GM18867 (cell line): ENCODE measurements at regions not wholly inside any gene's neighbourhood (a gene's known extent, or its start where the extent isn't known, plus 50 kb on each side); places are given as distances from the start of the nearest gene placed in this dataset.

ENCODE experiments used
- ATAC-seq: cut with Tn5 transposase; IDR thresholded peaks from one replicate; pipeline ENCODE4 v1.9.1; 2021; ENCODE audit warnings: mild to moderate bottlenecking, moderate library complexity; ENCODE audit not compliant: unreplicated experiment

DNA sequence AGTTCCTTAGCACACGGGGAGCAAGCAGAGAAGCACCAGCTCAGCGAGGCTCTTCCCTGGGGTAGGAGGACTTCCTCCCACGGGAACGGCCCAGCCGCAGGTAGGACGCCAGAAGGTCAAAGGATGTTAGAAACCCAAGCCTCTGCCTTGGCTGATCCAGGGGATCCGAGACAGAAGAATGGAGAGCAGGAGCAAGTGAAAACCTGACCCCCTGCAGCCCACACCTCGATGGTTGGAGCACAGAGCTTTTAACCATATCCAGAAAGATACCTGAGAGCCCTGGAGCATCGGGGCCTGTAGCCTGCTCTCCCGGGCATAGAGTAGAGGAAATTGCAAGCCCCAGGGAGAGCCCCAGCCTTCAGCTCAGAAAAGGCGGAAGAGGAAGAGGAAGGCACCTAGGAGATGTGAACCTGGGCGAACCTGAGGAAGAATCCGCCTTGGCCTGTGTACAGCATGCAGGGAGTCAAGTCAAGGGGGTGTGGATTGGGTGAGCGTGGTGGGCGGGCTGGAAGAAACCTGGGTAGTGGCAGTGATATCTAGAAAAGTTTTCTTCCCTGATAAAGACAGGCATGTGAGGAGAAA, 76.3 kb downstream of the PSMG1 start:
- ATAC-seq: no peak

GRCh38 chr21:39105836-39106235, 77.4 kb downstream of the PSMG1 start:
- ATAC-seq: no peak

DNA sequence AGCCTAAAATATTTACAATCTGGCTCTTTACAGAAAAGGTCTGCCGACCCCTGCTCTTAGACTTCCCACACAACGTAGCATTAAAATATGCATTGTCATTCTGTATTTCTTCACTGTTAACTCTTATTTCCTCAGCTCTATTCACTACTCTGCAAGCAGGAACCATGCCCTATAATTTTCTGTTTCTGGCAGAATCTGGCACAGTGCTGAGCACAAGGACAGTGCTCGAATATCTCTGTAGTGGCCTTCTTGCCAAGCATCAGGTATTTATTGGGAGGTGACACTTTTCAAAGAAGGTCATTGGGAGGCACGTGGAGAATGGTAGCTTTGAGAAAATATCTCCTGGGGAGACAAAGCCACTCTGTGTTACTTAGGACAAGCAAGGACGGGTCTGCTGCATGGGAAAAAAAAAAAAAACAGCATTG, 77.9 kb downstream of the PSMG1 start:
- ATAC-seq: no peak

GRCh38 chr21:39104911-39105310, 78.3 kb downstream of the PSMG1 start:
- ATAC-seq: no peak

DNA sequence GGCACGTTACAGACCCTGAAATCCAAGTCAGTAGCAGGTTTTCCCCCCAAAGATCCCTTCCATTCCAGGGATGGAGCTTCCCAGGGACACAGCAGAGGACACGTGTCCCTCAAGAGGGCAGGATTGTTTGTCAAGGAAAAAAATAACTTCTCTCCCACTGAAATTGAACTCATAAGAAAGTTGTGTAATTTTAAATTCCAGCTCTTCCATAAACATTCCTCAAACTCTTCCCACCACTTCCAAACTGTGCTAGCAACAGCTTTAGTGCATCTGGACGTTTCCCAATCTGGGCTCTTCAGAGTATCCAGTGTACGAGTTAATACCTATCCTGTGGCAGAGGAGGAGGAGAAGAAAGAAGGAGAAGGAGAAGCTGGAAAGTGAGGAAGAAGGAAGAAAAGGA, 79.6 kb downstream of the PSMG1 start:
- no peak for ATAC-seq

GRCh38 chr21:39099859-39100258, 83.4 kb downstream of the PSMG1 start:
- no peak for ATAC-seq

GRCh38 chr21:39098696-39099200, 84.5 kb downstream of the PSMG1 start:
- no peak for ATAC-seq

DNA sequence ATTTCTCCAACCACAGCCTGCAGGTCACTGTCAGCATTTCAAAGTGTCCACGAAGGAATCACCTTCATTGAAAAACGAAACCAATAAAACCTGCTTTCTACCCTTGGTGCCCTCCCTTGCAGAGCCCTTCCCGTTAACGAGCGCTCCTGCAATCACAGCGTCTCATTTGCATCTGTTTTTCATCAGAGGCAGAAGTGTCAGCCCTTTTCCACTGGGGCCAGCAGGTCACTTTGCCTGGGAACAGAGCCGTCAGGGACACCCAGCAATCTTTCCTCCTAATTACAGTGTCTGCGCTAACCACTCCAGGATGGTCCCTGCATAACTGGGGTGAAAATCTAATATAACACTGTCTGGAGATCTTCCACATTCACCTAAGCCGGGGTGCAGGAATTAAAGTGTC, 85.3 kb downstream of the PSMG1 start:
- ATAC-seq: no peak

DNA sequence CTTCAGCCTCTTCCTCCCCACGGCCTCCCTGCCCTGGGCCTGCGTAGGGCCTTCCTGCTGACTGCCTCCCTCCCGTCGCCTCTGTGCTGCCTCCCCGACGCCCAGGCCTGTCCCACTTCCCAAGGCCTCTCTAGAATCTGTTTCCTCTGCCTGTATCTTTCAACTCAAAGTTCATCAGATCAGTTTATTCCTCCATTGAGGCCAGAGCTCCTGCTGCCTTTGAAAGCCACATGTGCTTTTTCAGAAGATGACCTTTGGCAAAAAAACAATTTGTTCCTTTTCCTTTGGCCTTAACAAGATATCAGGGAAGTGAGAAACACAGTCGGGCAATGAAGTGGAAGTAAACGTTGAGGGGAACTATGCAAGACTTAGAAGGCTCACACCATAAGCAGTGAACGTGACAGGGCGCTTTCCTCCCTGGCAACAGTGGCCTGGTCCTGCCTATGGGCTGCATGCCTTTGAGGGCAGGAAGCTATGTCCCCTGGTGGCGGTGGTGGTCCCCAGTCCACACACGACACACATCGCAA, 85.9 kb downstream of the PSMG1 start:
- no peak for ATAC-seq

DNA sequence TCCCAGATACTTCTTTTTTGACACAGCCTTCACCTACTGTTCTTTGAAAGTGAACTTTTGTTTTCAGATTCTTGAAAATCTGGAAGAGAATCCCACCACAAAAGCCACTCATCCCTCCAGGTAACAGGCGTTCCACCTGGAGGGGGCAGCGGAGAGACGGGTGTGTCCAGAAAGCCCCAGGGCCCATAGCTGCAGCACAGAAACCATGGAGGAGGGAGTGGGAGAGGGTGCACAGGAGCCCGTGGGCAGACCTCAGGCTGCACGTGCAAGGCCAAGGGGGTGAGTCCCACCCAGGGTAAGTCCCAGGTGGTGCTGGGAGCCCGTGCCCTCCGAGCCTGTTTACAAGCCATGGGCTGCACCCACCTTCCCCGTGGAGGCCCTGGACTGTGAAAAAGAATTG, 86.5 kb downstream of the PSMG1 start:
- no peak for ATAC-seq

DNA sequence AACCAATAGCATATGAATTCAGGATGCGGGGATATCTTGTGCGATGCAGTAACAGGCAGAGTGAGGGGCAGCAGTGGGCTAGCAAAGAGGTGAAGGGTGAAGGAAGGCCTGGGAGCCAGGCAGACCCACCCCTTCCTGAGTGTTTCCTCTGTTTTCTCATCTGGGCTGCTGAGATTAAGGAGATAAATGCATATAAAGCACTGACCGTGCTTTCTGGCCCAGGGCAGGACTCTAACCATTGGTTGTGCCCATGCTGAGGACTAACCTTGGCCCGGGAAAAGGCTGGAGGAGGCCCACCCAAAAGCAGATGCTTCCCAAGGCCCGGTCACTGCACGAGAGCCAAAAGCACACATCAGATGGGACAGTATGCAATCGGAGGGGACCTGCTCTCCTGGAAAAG, 87.6 kb downstream of the PSMG1 start:
- ATAC-seq: no peak

GRCh38 chr21:39094847-39095579, 88.2 kb downstream of the PSMG1 start:
- ATAC-seq: no peak

DNA sequence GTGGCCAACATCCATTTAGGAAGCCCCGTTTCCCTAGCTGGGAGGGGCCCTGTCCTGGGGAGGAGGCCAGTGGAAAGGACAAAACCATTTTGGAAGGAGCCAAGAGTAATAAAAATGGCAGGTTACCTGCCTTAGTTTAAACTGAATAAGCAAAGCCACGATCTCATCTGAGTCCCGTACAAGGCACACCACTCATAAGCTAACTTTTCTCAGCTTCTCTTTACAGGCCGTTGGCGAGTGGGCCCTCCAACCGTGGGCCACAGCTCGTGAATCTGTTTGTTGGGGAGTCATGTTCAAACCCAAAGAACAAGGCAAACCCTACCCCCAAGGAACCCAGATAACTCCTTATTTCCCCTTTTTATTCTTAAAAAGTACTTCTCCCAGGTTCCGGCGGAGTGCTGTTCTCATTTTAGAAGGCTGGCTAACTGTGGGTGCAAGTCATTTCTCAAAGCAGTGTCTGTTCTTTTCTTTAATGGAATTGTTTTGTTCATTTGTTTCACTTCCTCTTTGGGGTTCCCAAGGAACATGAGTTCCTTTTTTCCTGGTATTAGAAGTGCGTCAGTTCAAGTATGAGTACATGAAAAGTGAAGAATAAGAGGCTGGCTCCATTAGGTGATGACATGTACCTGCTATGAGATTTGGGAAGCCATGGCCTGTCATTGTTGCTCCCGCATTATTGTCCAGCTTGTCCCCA, 89.0 kb downstream of the PSMG1 start:
- no peak for ATAC-seq

DNA sequence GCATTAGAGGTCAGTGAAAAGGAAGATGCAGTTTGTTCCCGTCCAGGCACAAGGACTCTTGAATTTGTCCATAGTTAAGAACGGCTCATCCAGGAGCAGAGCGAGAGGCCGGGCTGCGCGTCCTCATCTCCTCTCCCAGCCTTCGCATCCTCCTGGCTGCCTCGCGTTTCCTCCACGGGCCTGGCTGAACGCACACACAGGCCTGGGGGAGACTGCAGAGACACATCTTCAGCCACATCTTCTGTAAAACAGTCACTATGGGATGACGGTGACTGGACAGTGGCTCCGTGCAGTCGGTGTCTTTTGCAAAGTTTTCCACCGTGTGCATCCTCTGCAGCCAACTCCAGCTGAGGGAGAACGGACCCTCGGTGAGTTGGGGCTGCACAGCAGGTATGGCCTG, 89.7 kb downstream of the PSMG1 start:
- ATAC-seq: no peak

DNA sequence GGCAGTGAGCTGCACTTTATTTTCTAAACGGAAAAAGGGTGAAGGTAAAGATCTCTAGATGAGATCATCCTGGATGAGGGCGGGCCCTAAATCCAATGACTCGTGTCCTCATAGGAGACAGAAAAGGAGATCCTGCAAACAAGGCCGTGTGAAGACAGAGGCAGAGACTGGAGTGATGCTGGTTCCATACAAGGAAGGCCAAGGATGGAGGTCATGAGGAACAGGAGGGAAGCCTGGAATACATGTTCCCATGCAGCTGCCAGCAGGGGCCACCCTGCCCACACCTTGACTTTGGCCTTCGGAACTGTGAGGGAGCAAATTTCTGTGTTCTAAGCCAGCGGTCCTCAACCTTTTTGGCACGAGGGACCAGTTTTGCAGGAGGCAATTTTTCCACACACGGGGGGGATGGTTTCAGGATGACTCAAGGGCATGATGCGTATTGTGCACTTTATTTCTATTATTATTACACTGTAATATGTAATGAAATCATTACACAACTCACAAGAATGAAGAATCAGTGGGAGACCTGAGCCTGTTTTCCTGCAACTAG, 94.3 kb downstream of the PSMG1 start:
- no peak for ATAC-seq

GRCh38 chr21:39088031-39088370, 95.2 kb downstream of the PSMG1 start:
- no peak for ATAC-seq

DNA sequence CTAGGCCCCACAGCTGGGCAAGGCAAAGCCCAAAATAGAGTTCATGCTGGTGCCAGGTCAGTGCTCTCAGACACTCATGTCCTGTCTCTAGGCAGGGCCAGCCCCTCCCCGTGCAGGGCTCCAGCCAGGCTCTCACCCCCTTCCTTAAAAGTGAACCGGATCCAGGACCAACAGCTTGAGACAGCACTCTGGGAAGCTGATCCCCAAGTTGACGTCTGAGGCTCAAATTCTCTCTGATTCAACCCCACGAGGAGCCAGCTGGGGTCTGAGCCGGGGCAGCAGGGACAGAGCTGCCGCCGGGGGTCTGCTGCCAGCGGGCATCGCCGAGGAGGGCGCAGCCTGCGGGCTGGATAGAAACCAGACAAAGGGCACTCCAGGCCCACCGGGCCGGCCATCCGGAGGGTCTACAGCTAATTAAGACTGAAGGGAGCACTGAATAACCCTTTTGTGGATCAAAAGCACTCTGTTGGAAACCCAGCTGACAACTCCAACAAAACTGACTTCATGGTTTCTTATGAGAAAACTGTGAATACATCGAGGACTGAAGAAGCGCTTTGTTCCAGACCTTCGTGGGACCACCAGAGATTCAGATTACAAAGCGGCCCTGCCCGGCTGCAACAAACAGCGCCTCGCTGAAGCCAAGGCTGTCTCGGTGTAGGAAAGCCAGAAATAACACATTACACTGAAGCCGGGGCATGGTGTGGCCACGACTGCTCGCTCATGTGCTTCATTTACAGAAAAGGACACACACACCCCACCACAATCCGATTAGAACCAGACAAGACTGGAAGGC, 95.8 kb downstream of the PSMG1 start:
- ATAC-seq: no peak

DNA sequence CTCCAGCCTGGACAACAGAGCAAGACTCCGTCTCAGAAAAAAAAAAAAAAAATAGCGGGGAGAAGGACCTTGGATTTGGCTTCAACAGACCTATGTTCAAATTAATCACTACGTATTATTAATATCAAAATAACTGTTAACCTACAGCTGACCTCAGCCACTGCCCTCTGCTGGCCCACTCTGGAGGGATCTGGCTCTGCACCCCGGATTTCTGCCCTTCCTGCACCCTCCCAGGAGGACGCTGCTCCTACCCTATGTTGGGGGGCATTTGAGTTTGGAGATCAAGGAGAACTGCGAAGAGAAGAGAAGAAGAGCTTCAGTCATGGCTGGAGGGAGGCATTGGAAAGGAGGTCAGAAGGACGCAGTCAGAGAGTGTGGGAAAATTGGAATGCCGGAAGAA, 96.7 kb downstream of the PSMG1 start:
- no peak for ATAC-seq

GRCh38 chr21:39085843-39086405, 97.3 kb downstream of the PSMG1 start:
- no peak for ATAC-seq

- no peak for ATAC-seq
Measured at GRCh38 chr21:39084979-39085729, 98.1 kb downstream of the PSMG1 start.
